SK-N-SH (cell line): ENCODE measurements at regions not wholly inside any gene's neighbourhood (a gene's known extent, or its start where the extent isn't known, plus 50 kb on each side); places are given as distances from the start of the nearest gene placed in this dataset.

Experiments used
- CTCF ChIA-PET: fragments of 300-600, 350-600 bp; formaldehyde crosslinking; extraction: SDS; loops from one replicate; lab custom pipeline; 2021; lab: Yijun Ruan, JAX
- POLR2A ChIA-PET: fragments of 350-600 bp; sonication (Branson Sonifier 250); formaldehyde crosslinking; extraction: SDS; loops from one replicate; lab custom pipeline; 2020; ENCODE audit warnings: antibody characterized with exemption, inconsistent platforms; lab: Yijun Ruan, JAX
- DNase-seq: peaks from one replicate; pipeline ENCODE4 v3.0.0; 2012
- H2AFZ ChIP-seq: fragments of 200-600 bp; sonication (generic); 2 replicates; pipeline ENCODE4 v1.8.1; 2016; ENCODE audit warnings: antibody characterized with exemption, mild to moderate bottlenecking, low read depth
- H3F3A ChIP-seq: fragments of 200-600 bp; sonication (generic); replicated peaks from 2 replicates; pipeline ENCODE3; 2016; ENCODE audit warnings: antibody characterized with exemption, mild to moderate bottlenecking; ENCODE audit not compliant: insufficient read depth
- H3K27ac ChIP-seq, 2 experiments: fragments of 200-500 bp in 1 of 2; fragments of 200-600 bp in 1 of 2; sonication (Bioruptor generic) in 1 of 2; sonication (generic), shearing (Covaris generic) in 1 of 2; 2 replicates each; pipeline versions ENCODE4 v1.5.1 to v1.6.1; 2014 to 2016; ENCODE audit warnings: low read depth in 2 of 2, inconsistent platforms in 1 of 2, low read length in 1 of 2, mild to moderate bottlenecking in 1 of 2, mixed read lengths in 1 of 2
- H3K27me3 ChIP-seq: fragments of 200-600 bp; sonication (generic), shearing (Covaris generic); 2 replicates; pipeline ENCODE4 v1.6.1; 2016; ENCODE audit warnings: mixed run types; ENCODE audit not compliant: insufficient read depth
- H3K36me3 ChIP-seq, 2 experiments: fragments of 200-500 bp in 1 of 2; fragments of 200-600 bp in 1 of 2; sonication (Bioruptor generic) in 1 of 2; sonication (generic) in 1 of 2; replicated peaks in 1 of 2; 2 replicates each; pipeline versions ENCODE3 to v1.5.1; 2014 to 2016; ENCODE audit warnings: low read length in 1 of 2, mild to moderate bottlenecking in 1 of 2; ENCODE audit not compliant: insufficient read depth in 2 of 2, control insufficient read depth in 1 of 2
- H3K4me1 ChIP-seq, 2 experiments: fragments of 200-500 bp in 1 of 2; fragments of 200-600 bp in 1 of 2; sonication (Bioruptor generic) in 1 of 2; sonication (generic), shearing (Covaris generic) in 1 of 2; 2 replicates each; pipeline versions ENCODE4 v1.5.1 to v1.6.1; 2014 to 2016; ENCODE audit warnings: low read depth in 1 of 2, low read length in 1 of 2, mixed run types in 1 of 2; ENCODE audit not compliant: insufficient read depth in 2 of 2, control insufficient read depth in 1 of 2
- H3K4me2 ChIP-seq: fragments of 200-600 bp; sonication (generic), shearing (Covaris generic); 2 replicates; pipeline ENCODE4 v1.6.1; 2017; ENCODE audit warnings: mixed run types
- H3K4me3 ChIP-seq, 2 experiments: fragments of 200-500 bp in 1 of 2; fragments of 200-600 bp in 1 of 2; sonication (Bioruptor generic) in 1 of 2; sonication (generic), shearing (Covaris generic) in 1 of 2; 2 replicates each; pipeline versions ENCODE4 v1.5.1 to v1.8.1; 2014 to 2016; ENCODE audit warnings: low read depth in 2 of 2, inconsistent platforms in 1 of 2, low read length in 1 of 2, mild to moderate bottlenecking in 1 of 2, mixed read lengths in 1 of 2, moderate library complexity in 1 of 2
- H3K79me2 ChIP-seq: fragments of 200-600 bp; sonication (generic); 2 replicates; pipeline ENCODE4 v1.8.1; 2017; ENCODE audit warnings: mild to moderate bottlenecking; ENCODE audit not compliant: insufficient read depth
- H3K9ac ChIP-seq: fragments of 200-600 bp; sonication (generic); 2 replicates; pipeline ENCODE4 v1.6.1; 2017; ENCODE audit warnings: mixed run types
- H3K9me2 ChIP-seq: fragments of 200-600 bp; sonication (generic); 2 replicates; pipeline ENCODE4 v1.6.1; 2017; ENCODE audit warnings: mixed run types
- H3K9me3 ChIP-seq: fragments of 200-600 bp; sonication (generic); 2 replicates; pipeline ENCODE4 v1.6.1; 2017; ENCODE audit warnings: mixed run types, mild to moderate bottlenecking, moderate library complexity
- H4K20me1 ChIP-seq: fragments of 200-600 bp; sonication (generic); 2 replicates; pipeline ENCODE4 v1.6.1; 2017; ENCODE audit warnings: mild to moderate bottlenecking, mixed run types; ENCODE audit not compliant: insufficient read depth
- EP300 ChIP-seq, 2 experiments: IDR thresholded peaks; 2 replicates each; pipeline versions ENCODE4 v1.4.0 to v1.6.1; 2012; ENCODE audit warnings: borderline replicate concordance in 1 of 2, low read depth in 1 of 2, low read length in 1 of 2
- FOXJ3 ChIP-seq: sonication (generic); formaldehyde crosslinking; IDR thresholded peaks from 2 replicates; pipeline ENCODE4 v1.5.1; 2020; ENCODE audit warnings: mild to moderate bottlenecking, missing genetic modification reagents
- FOXM1 ChIP-seq: IDR thresholded peaks from 2 replicates; pipeline ENCODE4 v1.4.0; 2012; ENCODE audit warnings: low read depth, mild to moderate bottlenecking
- JUND ChIP-seq: IDR thresholded peaks from 2 replicates; pipeline ENCODE4 v1.4.0; 2012
- MXI1 ChIP-seq: IDR thresholded peaks from 2 replicates; pipeline ENCODE4 v1.6.1; 2012; ENCODE audit warnings: mild to moderate bottlenecking, low read depth, low read length, improper control_type of control experiment
- NRF1 ChIP-seq: IDR thresholded peaks from 2 replicates; pipeline ENCODE4 v1.6.1; 2012; ENCODE audit warnings: low read depth, mild to moderate bottlenecking, low read length
- YY1 ChIP-seq: IDR thresholded peaks from 2 replicates; pipeline ENCODE4 v1.4.0; 2012; ENCODE audit warnings: low read depth, mild to moderate bottlenecking
- WGBS: methylation state at CpG from one replicate; pipeline ENCODE4 v1.1.6; 2017; ENCODE audit warnings: low lambda C conversion rate; 5-methylcytosine and 5-hydroxymethylcytosine counted together
- TF ChIP-seq, protein P1 (sequence below): IDR thresholded peaks from 2 replicates; pipeline ENCODE4; 2012
- TF ChIP-seq, protein P2 (sequence below): fragments of 150-350 bp; IDR thresholded peaks from 2 replicates; pipeline ENCODE4 v1.6.1; 2017; ENCODE audit warnings: antibody characterized with exemption, low read length, low read depth, borderline replicate concordance
- TF ChIP-seq, protein P3 (sequence below): IDR thresholded peaks from 2 replicates; pipeline ENCODE4 v1.4.0; 2012; ENCODE audit warnings: low read depth, borderline replicate concordance
- TF ChIP-seq, protein P4 (sequence below): IDR thresholded peaks from 2 replicates; pipeline ENCODE4 v1.6.1; 2012; ENCODE audit warnings: mild to moderate bottlenecking, low read depth, low read length, moderate library complexity

DNA sequence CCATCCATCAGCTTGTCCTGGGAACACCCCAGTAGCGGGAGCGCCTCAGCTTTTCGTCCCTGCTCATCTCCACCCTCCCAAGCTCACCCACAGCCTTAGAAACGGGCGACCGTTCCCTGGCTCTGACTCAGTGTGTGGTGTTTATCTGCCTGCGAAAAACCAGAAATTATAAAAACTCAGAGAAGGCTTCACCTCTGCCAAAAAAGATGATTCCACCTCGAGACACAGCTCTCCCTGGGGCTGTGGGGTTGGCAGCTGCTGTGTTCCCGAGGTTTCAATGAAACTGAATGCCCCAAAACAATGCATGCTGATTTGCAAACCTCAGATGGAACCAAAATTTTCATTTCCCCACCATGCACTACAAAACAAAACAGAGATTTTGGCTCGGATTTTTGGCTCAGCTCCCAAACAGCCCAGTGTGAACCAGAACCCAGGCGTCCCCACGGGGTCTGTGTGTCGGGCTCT, 62.4 kb upstream of the MED9 start:
- no peaks in the 10 kb centered on the region for H4K20me1 ChIP-seq
- H3K9me3 ChIP-seq = no peaks in the 10 kb centered on the region
- no peak for DNase-seq
- peaks cover 0 to 11% of the 10 kb centered on the region in 2 experiments; a peak in 2 of 4 replicates for H3K4me1 ChIP-seq
- POLR2A ChIA-PET = no interaction called here
- H3K79me2 ChIP-seq = no peaks in the 10 kb centered on the region
- H3K27ac ChIP-seq = peak overlapping the region in 1 of 2 experiments; percentile 22; a peak in 1 of 4 replicates
- H3F3A ChIP-seq = peaks cover 5% of the 10 kb centered on the region
- H3K4me3 ChIP-seq = no peak overlapping the region
- 60% methylated on average over 9 of the region's 13 CpGs for WGBS
- no peaks in the 10 kb centered on the region for H3K9me2 ChIP-seq
- no peaks in the 10 kb centered on the region for H3K36me3 ChIP-seq
- CTCF ChIA-PET = interaction anchor here (1.2 kb wide), 1 partner anchor 227 kb away, joined by 3 read pairs; no protein-coding TSS in a partner anchor
- H2AFZ ChIP-seq = no peak overlapping the region
- no peaks in the 10 kb centered on the region for H3K27me3 ChIP-seq
- no peak overlapping the region for H3K4me2 ChIP-seq
- no peak overlapping the region for H3K9ac ChIP-seq
- TF ChIP-seq, protein P1, sequence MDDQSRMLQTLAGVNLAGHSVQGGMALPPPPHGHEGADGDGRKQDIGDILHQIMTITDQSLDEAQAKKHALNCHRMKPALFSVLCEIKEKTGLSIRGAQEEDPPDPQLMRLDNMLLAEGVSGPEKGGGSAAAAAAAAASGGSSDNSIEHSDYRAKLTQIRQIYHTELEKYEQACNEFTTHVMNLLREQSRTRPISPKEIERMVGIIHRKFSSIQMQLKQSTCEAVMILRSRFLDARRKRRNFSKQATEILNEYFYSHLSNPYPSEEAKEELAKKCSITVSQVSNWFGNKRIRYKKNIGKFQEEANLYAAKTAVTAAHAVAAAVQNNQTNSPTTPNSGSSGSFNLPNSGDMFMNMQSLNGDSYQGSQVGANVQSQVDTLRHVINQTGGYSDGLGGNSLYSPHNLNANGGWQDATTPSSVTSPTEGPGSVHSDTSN = no peak
- TF ChIP-seq, protein P2, sequence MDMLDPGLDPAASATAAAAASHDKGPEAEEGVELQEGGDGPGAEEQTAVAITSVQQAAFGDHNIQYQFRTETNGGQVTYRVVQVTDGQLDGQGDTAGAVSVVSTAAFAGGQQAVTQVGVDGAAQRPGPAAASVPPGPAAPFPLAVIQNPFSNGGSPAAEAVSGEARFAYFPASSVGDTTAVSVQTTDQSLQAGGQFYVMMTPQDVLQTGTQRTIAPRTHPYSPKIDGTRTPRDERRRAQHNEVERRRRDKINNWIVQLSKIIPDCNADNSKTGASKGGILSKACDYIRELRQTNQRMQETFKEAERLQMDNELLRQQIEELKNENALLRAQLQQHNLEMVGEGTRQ = no peak
- TF ChIP-seq, protein P3, sequence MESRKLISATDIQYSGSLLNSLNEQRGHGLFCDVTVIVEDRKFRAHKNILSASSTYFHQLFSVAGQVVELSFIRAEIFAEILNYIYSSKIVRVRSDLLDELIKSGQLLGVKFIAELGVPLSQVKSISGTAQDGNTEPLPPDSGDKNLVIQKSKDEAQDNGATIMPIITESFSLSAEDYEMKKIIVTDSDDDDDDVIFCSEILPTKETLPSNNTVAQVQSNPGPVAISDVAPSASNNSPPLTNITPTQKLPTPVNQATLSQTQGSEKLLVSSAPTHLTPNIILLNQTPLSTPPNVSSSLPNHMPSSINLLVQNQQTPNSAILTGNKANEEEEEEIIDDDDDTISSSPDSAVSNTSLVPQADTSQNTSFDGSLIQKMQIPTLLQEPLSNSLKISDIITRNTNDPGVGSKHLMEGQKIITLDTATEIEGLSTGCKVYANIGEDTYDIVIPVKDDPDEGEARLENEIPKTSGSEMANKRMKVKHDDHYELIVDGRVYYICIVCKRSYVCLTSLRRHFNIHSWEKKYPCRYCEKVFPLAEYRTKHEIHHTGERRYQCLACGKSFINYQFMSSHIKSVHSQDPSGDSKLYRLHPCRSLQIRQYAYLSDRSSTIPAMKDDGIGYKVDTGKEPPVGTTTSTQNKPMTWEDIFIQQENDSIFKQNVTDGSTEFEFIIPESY = no peak
- TF ChIP-seq YY1 (no peak), FOXJ3 (CRISPR knock-in tag) (no peak), FOXM1 (no peak), EP300 (IDR thresholded peaks at IDR 0.05; ENCODE audit: borderline replicate concordance in 1 of 2, low read depth in 1 of 2, low read length in 1 of 2) (no peak), MXI1 (no peak), JUND (no peak), NRF1 (no peak)
- TF ChIP-seq, protein P4, sequence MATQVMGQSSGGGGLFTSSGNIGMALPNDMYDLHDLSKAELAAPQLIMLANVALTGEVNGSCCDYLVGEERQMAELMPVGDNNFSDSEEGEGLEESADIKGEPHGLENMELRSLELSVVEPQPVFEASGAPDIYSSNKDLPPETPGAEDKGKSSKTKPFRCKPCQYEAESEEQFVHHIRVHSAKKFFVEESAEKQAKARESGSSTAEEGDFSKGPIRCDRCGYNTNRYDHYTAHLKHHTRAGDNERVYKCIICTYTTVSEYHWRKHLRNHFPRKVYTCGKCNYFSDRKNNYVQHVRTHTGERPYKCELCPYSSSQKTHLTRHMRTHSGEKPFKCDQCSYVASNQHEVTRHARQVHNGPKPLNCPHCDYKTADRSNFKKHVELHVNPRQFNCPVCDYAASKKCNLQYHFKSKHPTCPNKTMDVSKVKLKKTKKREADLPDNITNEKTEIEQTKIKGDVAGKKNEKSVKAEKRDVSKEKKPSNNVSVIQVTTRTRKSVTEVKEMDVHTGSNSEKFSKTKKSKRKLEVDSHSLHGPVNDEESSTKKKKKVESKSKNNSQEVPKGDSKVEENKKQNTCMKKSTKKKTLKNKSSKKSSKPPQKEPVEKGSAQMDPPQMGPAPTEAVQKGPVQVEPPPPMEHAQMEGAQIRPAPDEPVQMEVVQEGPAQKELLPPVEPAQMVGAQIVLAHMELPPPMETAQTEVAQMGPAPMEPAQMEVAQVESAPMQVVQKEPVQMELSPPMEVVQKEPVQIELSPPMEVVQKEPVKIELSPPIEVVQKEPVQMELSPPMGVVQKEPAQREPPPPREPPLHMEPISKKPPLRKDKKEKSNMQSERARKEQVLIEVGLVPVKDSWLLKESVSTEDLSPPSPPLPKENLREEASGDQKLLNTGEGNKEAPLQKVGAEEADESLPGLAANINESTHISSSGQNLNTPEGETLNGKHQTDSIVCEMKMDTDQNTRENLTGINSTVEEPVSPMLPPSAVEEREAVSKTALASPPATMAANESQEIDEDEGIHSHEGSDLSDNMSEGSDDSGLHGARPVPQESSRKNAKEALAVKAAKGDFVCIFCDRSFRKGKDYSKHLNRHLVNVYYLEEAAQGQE = no peak
